HEK293T (cell line): ENCODE measurements at regions not wholly inside any gene's neighbourhood (a gene's known extent, or its start where the extent isn't known, plus 50 kb on each side); places are given as distances from the start of the nearest gene placed in this dataset.

Experiments used
- FOXM1 ChIP-seq: fragments of 450-650 bp; IDR thresholded peaks from 2 replicates; pipeline ENCODE4 v1.6.1; 2017; ENCODE audit warnings: mild to moderate bottlenecking, borderline replicate concordance
- HDGF ChIP-seq: fragments of 450-650 bp; IDR thresholded peaks from 2 replicates; pipeline ENCODE4 v1.6.1; 2017; ENCODE audit warnings: antibody characterized with exemption, borderline replicate concordance
- LEF1 ChIP-seq: fragments of 450-650 bp; IDR thresholded peaks from 2 replicates; pipeline ENCODE4 v1.6.1; 2017; ENCODE audit warnings: mild to moderate bottlenecking, borderline replicate concordance
- PKNOX1 ChIP-seq: fragments of 450-650 bp; IDR thresholded peaks from 2 replicates; pipeline ENCODE4 v1.6.1; 2016
- SP1 ChIP-seq: fragments of 450-650 bp; IDR thresholded peaks from 2 replicates; pipeline ENCODE4 v1.6.1; 2017
- SUZ12 ChIP-seq: fragments of 450-650 bp; IDR thresholded peaks from 2 replicates; pipeline ENCODE4 v1.6.1; 2016; ENCODE audit warnings: mild to moderate bottlenecking

GRCh38 chr22:48711669-48712068, 1116.0 kb downstream of the BRD1 start:
- TF ChIP-seq PKNOX1 = no peak
- TF ChIP-seq LEF1 = no peak
- TF ChIP-seq HDGF = no peak
- no peak for TF ChIP-seq FOXM1
- no peak for TF ChIP-seq SUZ12
- no peak for TF ChIP-seq SP1
